ENCODE measurements at regions not wholly inside any gene's neighbourhood (a gene's known extent, or its start where the extent isn't known, plus 50 kb on each side); places are given as distances from the start of the nearest gene placed in this dataset.

- DNase-seq (ENCODE audit: low read depth): no peak
These were observed 539.9 kb downstream of the OLFM4 start for GRCh38 chr13:53568491-53568890.

GRCh38 chr13:53569453-53569852, 540.8 kb downstream of the OLFM4 start:
- DNase-seq (ENCODE audit: low read depth): no peak
- TF ChIP-seq CTCF (IDR thresholded peaks at IDR 0.05; ENCODE audit: insufficient read depth, low read length, poor library complexity, severe bottlenecking): no peak
- Histone ChIP-seq H3K4me3 (ENCODE audit: low read depth, low read length) (no peak overlapping the region), H3K27me3 (ENCODE audit: control insufficient read depth, insufficient read depth, low read length) (no peaks in the 10 kb centered on the region), H3K36me3 (ENCODE audit: control insufficient read depth, insufficient read depth, low read length) (no peaks in the 10 kb centered on the region)

More at GRCh38 chr13:53568491-53568890, 539.9 kb downstream of the OLFM4 start:
- Histone ChIP-seq H3K27me3 (ENCODE audit: control insufficient read depth, insufficient read depth, low read length) (no peaks in the 10 kb centered on the region), H3K4me3 (ENCODE audit: low read depth, low read length) (no peak overlapping the region), H3K36me3 (ENCODE audit: control insufficient read depth, insufficient read depth, low read length) (no peaks in the 10 kb centered on the region)
- no peak for TF ChIP-seq CTCF (IDR thresholded peaks at IDR 0.05; ENCODE audit: insufficient read depth, low read length, poor library complexity, severe bottlenecking)

GRCh38 chr13:53601113-53601512, 572.5 kb downstream of the OLFM4 start:
- TF ChIP-seq CTCF (IDR thresholded peaks at IDR 0.05; ENCODE audit: insufficient read depth, low read length, poor library complexity, severe bottlenecking): no peak
- H3K36me3 ChIP-seq (ENCODE audit: control insufficient read depth, insufficient read depth, low read length): no peaks in the 10 kb centered on the region
- DNase-seq (ENCODE audit: low read depth): no peak
- H3K4me3 ChIP-seq (ENCODE audit: low read depth, low read length): no peak overlapping the region
- H3K27me3 ChIP-seq (ENCODE audit: control insufficient read depth, insufficient read depth, low read length): no peaks in the 10 kb centered on the region

- DNase-seq (ENCODE audit: low read depth): no peak
- H3K36me3 ChIP-seq (ENCODE audit: control insufficient read depth, insufficient read depth, low read length): no peaks in the 10 kb centered on the region
- no peaks in the 10 kb centered on the region for H3K27me3 ChIP-seq (ENCODE audit: control insufficient read depth, insufficient read depth, low read length)
- no peak for TF ChIP-seq CTCF (IDR thresholded peaks at IDR 0.05; ENCODE audit: insufficient read depth, low read length, poor library complexity, severe bottlenecking)
- no peak overlapping the region for H3K4me3 ChIP-seq (ENCODE audit: low read depth, low read length)
These were observed 576.7 kb downstream of the OLFM4 start for GRCh38 chr13:53605326-53605725.

GRCh38 chr13:53612200-53612599, 583.6 kb downstream of the OLFM4 start:
- H3K36me3 ChIP-seq (ENCODE audit: control insufficient read depth, insufficient read depth, low read length): no peaks in the 10 kb centered on the region
- no peaks in the 10 kb centered on the region for H3K27me3 ChIP-seq (ENCODE audit: control insufficient read depth, insufficient read depth, low read length)
- no peak overlapping the region for H3K4me3 ChIP-seq (ENCODE audit: low read depth, low read length)
- TF ChIP-seq CTCF (IDR thresholded peaks at IDR 0.05; ENCODE audit: insufficient read depth, low read length, poor library complexity, severe bottlenecking): no peak
- DNase-seq (ENCODE audit: low read depth): no peak

GRCh38 chr13:53622456-53622855, 593.8 kb downstream of the OLFM4 start:
- Histone ChIP-seq H3K36me3 (ENCODE audit: control insufficient read depth, insufficient read depth, low read length) (no peaks in the 10 kb centered on the region), H3K27me3 (ENCODE audit: control insufficient read depth, insufficient read depth, low read length) (no peaks in the 10 kb centered on the region), H3K4me3 (ENCODE audit: low read depth, low read length) (no peak overlapping the region)
- no peak for TF ChIP-seq CTCF (IDR thresholded peaks at IDR 0.05; ENCODE audit: insufficient read depth, low read length, poor library complexity, severe bottlenecking)
- DNase-seq (ENCODE audit: low read depth): no peak
